Right lobe of liver (tissue), 4 donors: ENCODE measurements at regions not wholly inside any gene's neighbourhood (a gene's known extent, or its start where the extent isn't known, plus 50 kb on each side); places are given as distances from the start of the nearest gene placed in this dataset.

Source experiments
- CTCF ChIP-seq, 4 donors: fragments of 200-600 bp in 3 of 4; fragments of 450-650 bp in 1 of 4; IDR thresholded peaks; one replicate each; pipeline versions ENCODE4 v1.5.1 to v1.8.0; 2016 to 2022; ENCODE audit warnings: antibody characterized with exemption in 4 of 4, mild to moderate bottlenecking in 2 of 4
- POLR2A ChIP-seq: fragments of 450-650 bp; IDR thresholded peaks from one replicate; pipeline ENCODE4 v1.6.1; 2017; ENCODE audit warnings: antibody characterized with exemption, mild to moderate bottlenecking
- donor health status: DM: no; HTN: no; CAD: no.
- donor health status: DM: no; HTN: no; CAD: no.
- donor health status: DM: no; HTN: yes; CAD: no.

- TF ChIP-seq CTCF (IDR thresholded peaks at IDR 0.05) (no peak), POLR2A (no peak)
These were observed 246.1 kb downstream of the LY86 start for GRCh38 chr6:6834356-6835222.
